K562 (cell line): ENCODE measurements at regions not wholly inside any gene's neighbourhood (a gene's known extent, or its start where the extent isn't known, plus 50 kb on each side); places are given as distances from the start of the nearest gene placed in this dataset.

ENCODE experiments used
- ATF4 ChIP-seq: fragments of 450-650 bp; formaldehyde crosslinking; IDR thresholded peaks from 2 replicates; pipeline ENCODE4 v1.4.0; 2022; ENCODE audit warnings: mild to moderate bottlenecking, moderate library complexity
- CTCF ChIP-seq, 3 experiments: IDR thresholded peaks in 2 of 3; conservative IDR thresholded peaks in 1 of 3; 2 replicates each; pipeline ENCODE4 v1.5.1; 2011 to 2012; ENCODE audit warnings: low read length in 3 of 3, mild to moderate bottlenecking in 3 of 3, control low read depth in 2 of 3, improper control_type of control experiment in 1 of 3, inconsistent platforms in 1 of 3, low read depth in 1 of 3, mixed read lengths in 1 of 3, moderate library complexity in 1 of 3; ENCODE audit not compliant: insufficient read depth in 2 of 3
- ETS1 ChIP-seq: conservative IDR thresholded peaks from 2 replicates; pipeline ENCODE4 v1.6.1; 2011; ENCODE audit warnings: low read depth, mild to moderate bottlenecking, low read length; ENCODE audit not compliant: control insufficient read depth
- ZFP36 ChIP-seq: fragments of 150-350 bp; IDR thresholded peaks from 2 replicates; pipeline ENCODE4 v1.6.1; 2018; ENCODE audit warnings: low read length, low read depth; ENCODE audit not compliant: partially characterized antibody
- ZNF764 ChIP-seq: fragments of 250-450 bp; sonication (Bioruptor Pico); IDR thresholded peaks from 2 replicates; pipeline ENCODE4 v1.4.0; 2020; ENCODE audit warnings: low read depth, mild to moderate bottlenecking, moderate library complexity

- TF ChIP-seq ZFP36 (no peak), ZNF764 (CRISPR knock-in tag) (no peak), ETS1 (no peak), CTCF (IDR thresholded peaks at IDR 0.05 in 2 of 3, conservative IDR thresholded peaks at IDR 0.05 in 1 of 3; ENCODE audit: insufficient read depth in 2 of 3, low read depth in 1 of 3, low read length in 3 of 3) (no peak), ATF4 (CRISPR knock-in tag) (no peak)
Measured at GRCh38 chr20:37638527-37638926, 55.3 kb upstream of the CTNNBL1 start.
